Neural cell (in vitro differentiated cells): ENCODE measurements at regions not wholly inside any gene's neighbourhood (a gene's known extent, or its start where the extent isn't known, plus 50 kb on each side); places are given as distances from the start of the nearest gene placed in this dataset.

Experiments used
- H2AFZ ChIP-seq: fragments of 200-600, 300-800 bp; sonication (generic), shearing (Covaris generic); 2 replicates; pipeline ENCODE4 v1.6.0; 2014; ENCODE audit warnings: low read depth, mild to moderate bottlenecking, antibody characterized with exemption, low read length, moderate library complexity
- H3F3A ChIP-seq: fragments of 200-600 bp; shearing (Covaris generic); 2 replicates; pipeline ENCODE4 v1.6.1; 2016; ENCODE audit warnings: mild to moderate bottlenecking, moderate library complexity, mixed read lengths, antibody characterized with exemption, low read length; ENCODE audit not compliant: insufficient read depth, poor library complexity, severe bottlenecking
- H3K27ac ChIP-seq: fragments of 200-600, 300-800 bp; sonication (generic), shearing (Covaris generic); 2 replicates; pipeline ENCODE4 v1.5.1; 2014; ENCODE audit warnings: mild to moderate bottlenecking, low read length, moderate library complexity
- H3K27me3 ChIP-seq: fragments of 300-800, 200-600 bp; sonication (generic), shearing (Covaris generic); 2 replicates; pipeline ENCODE4 v1.6.0; 2014; ENCODE audit warnings: mild to moderate bottlenecking, low read depth, low read length, moderate library complexity; ENCODE audit not compliant: insufficient read depth
- H3K36me3 ChIP-seq: fragments of 300-800, 200-600 bp; sonication (generic), shearing (Covaris generic); 2 replicates; pipeline ENCODE4 v1.5.1; 2014; ENCODE audit warnings: mild to moderate bottlenecking, antibody characterized with exemption, low read length, moderate library complexity; ENCODE audit not compliant: insufficient read depth
- H3K4me2 ChIP-seq: fragments of 300-800, 200-600 bp; sonication (generic), shearing (Covaris generic); 2 replicates; pipeline ENCODE4 v1.6.0; 2014; ENCODE audit warnings: mild to moderate bottlenecking, low read length
- H3K4me3 ChIP-seq: fragments of 300-800, 200-600 bp; sonication (generic), shearing (Covaris generic); 2 replicates; pipeline ENCODE4 v1.5.1; 2014; ENCODE audit warnings: mild to moderate bottlenecking, low read length, moderate library complexity
- H3K79me2 ChIP-seq: fragments of 200-600 bp; shearing (Covaris generic); replicated peaks from 2 replicates; pipeline ENCODE4 v1.6.0; 2014; ENCODE audit warnings: mild to moderate bottlenecking, low read length, moderate library complexity; ENCODE audit not compliant: insufficient read depth
- H3K9ac ChIP-seq: fragments of 300-800, 200-600 bp; sonication (generic), shearing (Covaris generic); 2 replicates; pipeline ENCODE4 v1.6.1; 2016; ENCODE audit warnings: mild to moderate bottlenecking, low read length, mixed read lengths
- H3K9me2 ChIP-seq: fragments of 200-600 bp; shearing (Covaris generic); 2 replicates; pipeline ENCODE4 v1.6.1; 2016; ENCODE audit warnings: mild to moderate bottlenecking, low read length, mixed read lengths; ENCODE audit not compliant: insufficient read depth
- H3K9me3 ChIP-seq: fragments of 200-600, 300-800 bp; sonication (generic), shearing (Covaris generic); 2 replicates; pipeline ENCODE4 v1.6.1; 2016; ENCODE audit warnings: mild to moderate bottlenecking, mixed run types, low read length, moderate library complexity, mixed read lengths
- H4K20me1 ChIP-seq: fragments of 200-600 bp; shearing (Covaris generic); 2 replicates; pipeline ENCODE4 v1.6.1; 2016; ENCODE audit warnings: mild to moderate bottlenecking, mixed run types; ENCODE audit not compliant: insufficient read depth
- CTCF ChIP-seq: fragments of 450-650 bp; IDR thresholded peaks from 2 replicates; pipeline ENCODE4 v1.5.1; 2014; ENCODE audit warnings: antibody characterized with exemption, mild to moderate bottlenecking, moderate library complexity; ENCODE audit not compliant: poor library complexity, severe bottlenecking
- EP300 ChIP-seq: fragments of 450-650 bp; conservative IDR thresholded peaks from 2 replicates; pipeline ENCODE4 v1.6.1; 2014; ENCODE audit warnings: antibody characterized with exemption, mild to moderate bottlenecking, moderate library complexity; ENCODE audit not compliant: poor library complexity, severe bottlenecking
- EZH2 ChIP-seq: fragments of 200-600, 300-800 bp; shearing (Covaris generic), sonication (generic); IDR thresholded peaks from 2 replicates; pipeline ENCODE4 v1.6.1; 2014; ENCODE audit warnings: antibody characterized with exemption, low read length, borderline replicate concordance, mild to moderate bottlenecking; ENCODE audit not compliant: insufficient read depth, poor library complexity, severe bottlenecking
- MXI1 ChIP-seq: fragments of 450-650 bp; conservative IDR thresholded peaks from 2 replicates; pipeline ENCODE4 v1.6.1; 2014; ENCODE audit warnings: antibody characterized with exemption, mild to moderate bottlenecking; ENCODE audit not compliant: poor library complexity, severe bottlenecking
- POLR2AphosphoS5 ChIP-seq: IDR thresholded peaks from 2 replicates; pipeline ENCODE4 v1.6.1; 2012
- RAD21 ChIP-seq: fragments of 450-650 bp; conservative IDR thresholded peaks from 2 replicates; pipeline ENCODE4 v1.6.1; 2014; ENCODE audit warnings: antibody characterized with exemption, mild to moderate bottlenecking, moderate library complexity
- REST ChIP-seq: IDR thresholded peaks from 2 replicates; pipeline ENCODE4 v1.6.1; 2012; ENCODE audit warnings: borderline replicate concordance
- SMC3 ChIP-seq: fragments of 450-650 bp; conservative IDR thresholded peaks from 2 replicates; pipeline ENCODE4 v1.6.1; 2014; ENCODE audit warnings: antibody characterized with exemption, mild to moderate bottlenecking, moderate library complexity; ENCODE audit not compliant: poor library complexity
- TAF1 ChIP-seq: IDR thresholded peaks from 2 replicates; pipeline ENCODE4 v1.6.1; 2012; ENCODE audit warnings: low read depth

DNA sequence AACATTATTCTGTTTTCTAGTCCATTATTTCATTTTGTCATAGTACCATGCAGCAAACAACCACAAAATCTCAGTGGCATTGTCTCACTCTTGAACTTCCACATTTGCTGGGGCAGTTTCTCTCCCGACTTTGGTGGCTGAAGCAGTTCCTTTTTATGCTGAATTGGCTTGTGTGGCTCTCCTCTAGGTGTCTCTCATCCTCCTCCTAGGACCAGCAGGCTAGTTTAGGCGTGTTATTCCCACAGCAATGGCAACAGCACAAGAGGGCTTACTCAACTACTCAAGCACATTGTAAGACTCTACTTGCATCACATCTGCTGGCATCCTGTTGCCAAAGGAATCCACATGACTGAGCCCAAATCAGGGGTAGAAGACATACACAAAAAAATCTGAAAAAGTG is 201.8 kb upstream of the KCNH8 start:
- H4K20me1 ChIP-seq: no peaks in the 10 kb centered on the region
- H3K9ac ChIP-seq: no peak overlapping the region
- TF ChIP-seq TAF1: no peak
- no peak for TF ChIP-seq POLR2AphosphoS5
- no peak for TF ChIP-seq EZH2
- H2AFZ ChIP-seq: no peak overlapping the region
- no peaks in the 10 kb centered on the region for H3K79me2 ChIP-seq
- H3K9me2 ChIP-seq: no peaks in the 10 kb centered on the region
- H3F3A ChIP-seq: no peaks in the 10 kb centered on the region
- H3K27me3 ChIP-seq: no peaks in the 10 kb centered on the region
- no peaks in the 10 kb centered on the region for H3K9me3 ChIP-seq
- H3K27ac ChIP-seq: no peak overlapping the region
- no peak overlapping the region for H3K4me3 ChIP-seq
- no peaks in the 10 kb centered on the region for H3K36me3 ChIP-seq
- no peak overlapping the region for H3K4me2 ChIP-seq

- Histone ChIP-seq H3K9me3 (no peaks in the 10 kb centered on the region), H3K4me3 (no peak overlapping the region), H3K9me2 (no peaks in the 10 kb centered on the region), H2AFZ (no peak overlapping the region), H3K27ac (no peak overlapping the region), H3K9ac (no peak overlapping the region), H3K27me3 (no peaks in the 10 kb centered on the region), H3F3A (no peaks in the 10 kb centered on the region), H3K4me2 (no peak overlapping the region), H4K20me1 (no peaks in the 10 kb centered on the region), H3K36me3 (no peaks in the 10 kb centered on the region), H3K79me2 (no peaks in the 10 kb centered on the region)
- TF ChIP-seq EP300 (no peak), TAF1 (no peak)
These were observed 210.7 kb upstream of the KCNH8 start for GRCh38 chr3:18937574-18937973.

GRCh38 chr3:18919158-18919557 is 229.2 kb upstream of the KCNH8 start:
- Histone ChIP-seq H2AFZ (no peak overlapping the region), H3K9me3 (no peaks in the 10 kb centered on the region), H4K20me1 (no peaks in the 10 kb centered on the region), H3K9me2 (no peaks in the 10 kb centered on the region), H3K27ac (no peak overlapping the region), H3K79me2 (no peaks in the 10 kb centered on the region), H3K4me2 (no peak overlapping the region), H3K4me3 (no peak overlapping the region), H3F3A (no peaks in the 10 kb centered on the region), H3K9ac (no peak overlapping the region), H3K27me3 (no peaks in the 10 kb centered on the region), H3K36me3 (no peaks in the 10 kb centered on the region)
- TF ChIP-seq TAF1 (no peak), POLR2AphosphoS5 (no peak), RAD21 (no peak), EZH2 (no peak), MXI1 (no peak), EP300 (no peak), CTCF (no peak), SMC3 (no peak), REST (no peak)
